Breast epithelium (tissue), 4 donors: ENCODE measurements at regions not wholly inside any gene's neighbourhood (a gene's known extent, or its start where the extent isn't known, plus 50 kb on each side); places are given as distances from the start of the nearest gene placed in this dataset.

Source experiments
- DNase-seq, 2 donors: peaks; one replicate each; pipeline ENCODE4 v3.0.0-alpha.2; 2019; ENCODE audit warnings: low spot score in 2 of 2
- H3K27ac ChIP-seq, 2 donors: fragments of 200-600 bp; sonication (generic) in 1 of 2; one replicate each; pipeline ENCODE4 v1.5.1; 2016 to 2019; ENCODE audit warnings: mild to moderate bottlenecking in 1 of 2
- H3K27me3 ChIP-seq, 2 donors: fragments of 200-600 bp; sonication (generic) in 1 of 2; one replicate each; pipeline versions ENCODE4 v1.5.1 to v1.6.0; 2017 to 2019; ENCODE audit warnings: control low read depth in 1 of 2, mild to moderate bottlenecking in 1 of 2
- H3K36me3 ChIP-seq: fragments of 200-600 bp; one replicate; pipeline ENCODE4 v1.5.1; 2019
- H3K4me1 ChIP-seq, 2 donors: fragments of 200-600 bp; sonication (generic); one replicate each; pipeline ENCODE4 v1.5.1; 2016 to 2019; ENCODE audit warnings: control low read depth in 1 of 2
- H3K4me3 ChIP-seq, 3 donors: fragments of 200-600 bp; sonication (generic); 1 replicate in 2 of 3; 2 replicates in 1 of 3; pipeline ENCODE4 v1.5.1; 2016 to 2019; ENCODE audit warnings: mild to moderate bottlenecking in 3 of 3, moderate library complexity in 2 of 3
- H3K9me3 ChIP-seq, 2 donors: fragments of 200-600 bp; sonication (generic) in 1 of 2; one replicate each; pipeline ENCODE4 v1.5.1; 2016 to 2019; ENCODE audit warnings: control low read depth in 1 of 2
- POLR2A ChIP-seq: fragments of 450-650 bp; IDR thresholded peaks from one replicate; pipeline ENCODE4 v1.6.1; 2016; ENCODE audit warnings: antibody characterized with exemption, mild to moderate bottlenecking, moderate library complexity
- POLR2AphosphoS5 ChIP-seq, 3 donors: sonication (generic); formaldehyde crosslinking; IDR thresholded peaks; one replicate each; pipeline ENCODE4 v1.6.1; 2017; ENCODE audit warnings: antibody characterized with exemption in 3 of 3
- intact Hi-C: fragments of 100-400 bp; cut with DNase I; formaldehyde crosslinking; loops from one replicate; pipeline ENCODE4 v1.15.1; 2023; ENCODE audit warnings: low total_unique reads
- TF ChIP-seq, protein P1 (sequence below), 3 donors: fragments of 450-650 bp; IDR thresholded peaks; one replicate each; pipeline ENCODE4 v1.5.1; 2016 to 2017; ENCODE audit warnings: antibody characterized with exemption in 3 of 3, mild to moderate bottlenecking in 3 of 3, moderate library complexity in 3 of 3

DNA sequence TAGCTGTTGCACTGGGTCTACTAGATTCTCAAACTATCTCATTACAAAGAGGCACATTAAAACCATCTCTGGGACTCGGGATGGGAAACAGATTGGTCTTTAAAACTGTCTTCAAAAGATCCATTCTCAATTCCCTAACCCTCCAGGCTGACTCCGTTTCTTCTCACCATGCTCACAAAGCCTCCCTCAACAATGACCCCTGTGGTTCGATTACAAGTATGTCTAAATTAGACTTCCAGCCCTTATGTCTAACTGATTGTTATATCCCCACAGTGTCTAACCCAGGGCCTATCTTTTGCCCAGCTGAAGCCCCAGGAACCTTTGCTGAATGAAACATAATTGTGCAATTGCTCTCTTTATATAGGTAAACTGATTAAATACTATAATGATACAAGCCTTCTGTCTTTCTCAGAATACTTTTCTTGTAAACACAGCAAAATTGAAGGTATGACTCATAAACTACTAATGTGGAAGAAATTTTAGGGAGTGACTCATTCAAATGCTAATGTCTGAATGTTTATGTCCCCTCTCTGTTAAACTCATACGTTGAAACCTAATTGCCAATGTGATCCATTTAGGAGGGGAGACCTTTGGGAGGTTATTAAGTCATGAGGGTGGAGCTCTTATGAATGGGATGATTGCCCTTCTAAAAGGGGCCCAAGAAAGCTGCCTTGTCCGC lies 65.6 kb upstream of the DAB1 start:
- no peak for DNase-seq
- Histone ChIP-seq H3K4me3 (no peak overlapping the region), H3K9me3 (no peaks in the 10 kb centered on the region), H3K36me3 (no peaks in the 10 kb centered on the region), H3K27ac (no peak overlapping the region), H3K4me1 (no peaks in the 10 kb centered on the region), H3K27me3 (no peaks in the 10 kb centered on the region)
- TF ChIP-seq POLR2A (no peak), POLR2AphosphoS5 (IDR thresholded peaks at IDR 0.05) (no peak)
- TF ChIP-seq, protein P1, sequence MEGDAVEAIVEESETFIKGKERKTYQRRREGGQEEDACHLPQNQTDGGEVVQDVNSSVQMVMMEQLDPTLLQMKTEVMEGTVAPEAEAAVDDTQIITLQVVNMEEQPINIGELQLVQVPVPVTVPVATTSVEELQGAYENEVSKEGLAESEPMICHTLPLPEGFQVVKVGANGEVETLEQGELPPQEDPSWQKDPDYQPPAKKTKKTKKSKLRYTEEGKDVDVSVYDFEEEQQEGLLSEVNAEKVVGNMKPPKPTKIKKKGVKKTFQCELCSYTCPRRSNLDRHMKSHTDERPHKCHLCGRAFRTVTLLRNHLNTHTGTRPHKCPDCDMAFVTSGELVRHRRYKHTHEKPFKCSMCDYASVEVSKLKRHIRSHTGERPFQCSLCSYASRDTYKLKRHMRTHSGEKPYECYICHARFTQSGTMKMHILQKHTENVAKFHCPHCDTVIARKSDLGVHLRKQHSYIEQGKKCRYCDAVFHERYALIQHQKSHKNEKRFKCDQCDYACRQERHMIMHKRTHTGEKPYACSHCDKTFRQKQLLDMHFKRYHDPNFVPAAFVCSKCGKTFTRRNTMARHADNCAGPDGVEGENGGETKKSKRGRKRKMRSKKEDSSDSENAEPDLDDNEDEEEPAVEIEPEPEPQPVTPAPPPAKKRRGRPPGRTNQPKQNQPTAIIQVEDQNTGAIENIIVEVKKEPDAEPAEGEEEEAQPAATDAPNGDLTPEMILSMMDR (IDR thresholded peaks at IDR 0.05) = no peak
- intact Hi-C loops = no loop called here

DNA sequence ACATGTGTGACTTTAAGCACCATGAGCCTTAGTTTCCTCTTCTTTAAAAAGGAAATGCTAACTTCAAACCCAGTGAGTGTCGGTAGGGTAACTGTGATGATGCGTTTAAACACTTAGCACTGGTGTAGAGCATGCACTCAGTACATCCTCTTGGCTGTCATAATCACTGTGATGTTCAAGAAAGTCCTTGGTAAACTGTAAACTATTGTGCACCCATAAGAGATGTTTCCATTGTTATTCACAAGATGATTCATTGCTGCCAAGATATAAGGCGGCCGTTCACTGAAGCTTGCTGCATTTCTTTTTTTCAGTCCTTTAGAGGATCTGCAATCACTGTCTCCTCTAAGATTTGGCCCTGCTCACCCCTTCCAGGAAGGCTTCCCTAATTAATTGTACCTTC lies 61.8 kb upstream of the DAB1 start:
- Histone ChIP-seq H3K4me1 (no peaks in the 10 kb centered on the region), H3K27me3 (no peaks in the 10 kb centered on the region), H3K9me3 (no peaks in the 10 kb centered on the region), H3K36me3 (no peaks in the 10 kb centered on the region), H3K27ac (no peak overlapping the region), H3K4me3 (no peak overlapping the region)
- intact Hi-C loops = no loop called here
- DNase-seq = no peak
- TF ChIP-seq POLR2A = no peak
- TF ChIP-seq POLR2AphosphoS5 (IDR thresholded peaks at IDR 0.05) = no peak
- TF ChIP-seq, protein P1 (IDR thresholded peaks at IDR 0.05) = no peak

DNA sequence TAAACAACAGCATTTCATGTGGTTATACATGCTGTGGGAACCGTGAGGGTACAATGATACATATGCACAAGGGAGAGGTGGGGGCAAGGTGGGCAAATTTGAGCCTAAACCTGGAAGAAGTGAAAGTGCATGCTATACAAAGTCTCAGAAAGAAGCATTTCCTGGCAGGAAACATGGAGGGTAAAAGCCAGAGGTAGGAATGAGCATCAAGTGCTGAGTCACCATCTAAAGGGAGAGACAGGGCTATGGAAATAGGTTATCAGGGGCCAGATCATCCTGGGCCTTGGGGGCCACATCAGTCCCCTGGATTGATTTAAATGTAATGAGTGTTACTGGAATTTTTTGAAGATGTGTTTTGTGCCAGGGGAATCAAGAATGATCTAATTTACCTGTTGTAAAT lies 60.1 kb upstream of the DAB1 start:
- Histone ChIP-seq H3K27ac (no peak overlapping the region), H3K27me3 (no peaks in the 10 kb centered on the region), H3K4me1 (no peaks in the 10 kb centered on the region), H3K9me3 (no peaks in the 10 kb centered on the region), H3K4me3 (no peak overlapping the region), H3K36me3 (no peaks in the 10 kb centered on the region)
- no peak for TF ChIP-seq POLR2A
- TF ChIP-seq POLR2AphosphoS5 (IDR thresholded peaks at IDR 0.05) = no peak
- TF ChIP-seq, protein P1 (IDR thresholded peaks at IDR 0.05) = no peak
- intact Hi-C loops = no loop called here
- no peak for DNase-seq

DNA sequence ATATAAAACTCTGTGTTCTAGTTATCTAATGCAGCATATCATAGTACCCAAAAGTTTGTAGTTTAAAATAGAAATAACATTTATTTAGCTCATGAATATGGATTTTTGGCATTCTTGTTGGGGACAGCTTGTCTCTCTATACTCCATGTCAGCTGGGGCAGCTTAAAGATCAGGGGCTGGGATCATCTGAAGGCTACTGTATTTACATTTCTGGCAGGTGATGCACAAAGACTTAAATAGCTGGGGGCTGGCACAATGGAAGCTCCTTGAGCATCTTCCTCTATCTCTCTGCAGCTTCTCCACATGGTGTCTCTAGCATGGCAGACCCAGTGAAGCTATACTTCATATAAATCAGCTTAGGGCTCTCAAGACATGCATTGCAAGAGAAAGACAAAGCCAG lies 55.6 kb upstream of the DAB1 start:
- no peak overlapping the region for H3K27ac ChIP-seq
- TF ChIP-seq POLR2AphosphoS5 (IDR thresholded peaks at IDR 0.05) (no peak), POLR2A (no peak)
- TF ChIP-seq, protein P1 (IDR thresholded peaks at IDR 0.05) = no peak
- no peaks in the 10 kb centered on the region for H3K9me3 ChIP-seq
- no peaks in the 10 kb centered on the region for H3K27me3 ChIP-seq
- intact Hi-C loops = no loop called here
- no peaks in the 10 kb centered on the region for H3K4me1 ChIP-seq
- no peak for DNase-seq
- H3K4me3 ChIP-seq = no peak overlapping the region
- H3K36me3 ChIP-seq = no peaks in the 10 kb centered on the region

DNA sequence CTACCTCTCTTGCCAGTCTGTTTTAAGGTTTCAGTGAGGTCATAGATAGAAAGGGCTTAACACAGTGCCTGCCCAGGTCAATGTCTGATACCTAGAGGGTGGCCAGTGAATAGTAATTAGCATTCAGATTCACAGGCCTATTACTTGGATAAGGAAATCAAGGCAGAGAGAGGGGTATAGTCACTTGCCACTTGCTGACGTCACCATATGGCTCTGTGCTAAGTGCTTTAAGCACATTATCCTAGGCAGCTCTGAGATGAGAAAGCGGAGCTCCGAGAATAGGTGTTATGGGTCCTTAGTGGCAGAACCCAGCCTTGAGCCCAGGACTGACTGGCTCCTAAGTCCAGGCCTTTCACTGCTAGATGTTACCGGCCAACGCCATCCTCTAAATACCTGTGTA lies 51.5 kb upstream of the DAB1 start:
- no peak for DNase-seq
- intact Hi-C loops = loop anchor here (2.0 kb wide), 1 partner anchor 45 kb away; no protein-coding TSS in a partner anchor
- H3K4me3 ChIP-seq = no peak overlapping the region
- H3K4me1 ChIP-seq = no peaks in the 10 kb centered on the region
- TF ChIP-seq POLR2AphosphoS5 (IDR thresholded peaks at IDR 0.05) (no peak), POLR2A (no peak)
- TF ChIP-seq, protein P1 (IDR thresholded peaks at IDR 0.05) = no peak
- no peaks in the 10 kb centered on the region for H3K27me3 ChIP-seq
- H3K27ac ChIP-seq = no peak overlapping the region
- H3K36me3 ChIP-seq = no peaks in the 10 kb centered on the region
- H3K9me3 ChIP-seq = no peaks in the 10 kb centered on the region
